Kidney (tissue), 13 donors: ENCODE measurements at regions not wholly inside any gene's neighbourhood (a gene's known extent, or its start where the extent isn't known, plus 50 kb on each side); places are given as distances from the start of the nearest gene placed in this dataset.

Experiments
- DNase-seq, 5 donors: peaks; one replicate each; pipeline ENCODE4 v3.0.0-alpha.2; 2013 to 2020
- FAIRE-seq: peaks from 2 replicates; lab custom pipeline; 2012; peaks lifted over from hg19 to GRCh38; lab: Jason Lieb, UNC
- H3K27ac ChIP-seq, 2 donors: one replicate each; pipeline ENCODE4 v1.7.0; 2013; ENCODE audit warnings: low read depth in 2 of 2, low read length in 2 of 2, inconsistent platforms in 1 of 2
- H3K27me3 ChIP-seq: one replicate; pipeline ENCODE4 v1.7.1; 2013; ENCODE audit warnings: low read length, inconsistent platforms; ENCODE audit not compliant: control insufficient read depth, insufficient read depth
- H3K36me3 ChIP-seq, 3 donors: one replicate each; pipeline versions ENCODE4 v1.7.0 to v1.7.1; 2013; ENCODE audit warnings: low read length in 3 of 3, control low read depth in 1 of 3, inconsistent platforms in 1 of 3; ENCODE audit not compliant: insufficient read depth in 3 of 3, control insufficient read depth in 2 of 3
- H3K4me1 ChIP-seq, 3 donors: one replicate each; pipeline versions ENCODE4 v1.7.0 to v1.7.1; 2013; ENCODE audit warnings: low read length in 3 of 3, inconsistent platforms in 1 of 3, low read depth in 1 of 3; ENCODE audit not compliant: control insufficient read depth in 2 of 3, insufficient read depth in 2 of 3
- H3K4me3 ChIP-seq, 3 donors: one replicate each; pipeline versions ENCODE4 v1.7.0 to v1.8.1; 2013; ENCODE audit warnings: low read length in 3 of 3, control low read depth in 1 of 3, inconsistent platforms in 1 of 3
- H3K9ac ChIP-seq, 3 donors: one replicate each; pipeline versions ENCODE4 v1.7.0 to v1.7.1; 2013; ENCODE audit warnings: low read length in 3 of 3, control low read depth in 1 of 3, inconsistent platforms in 1 of 3
- H3K9me3 ChIP-seq, 3 donors: one replicate each; pipeline versions ENCODE4 v1.7.0 to v1.7.1; 2013; ENCODE audit warnings: low read length in 3 of 3, control low read depth in 1 of 3, inconsistent platforms in 1 of 3; ENCODE audit not compliant: control insufficient read depth in 2 of 3, insufficient read depth in 1 of 3
- CTCF ChIP-seq: IDR thresholded peaks from 3 replicates; pipeline ENCODE4 v1.5.1; 2012; ENCODE audit warnings: mild to moderate bottlenecking, moderate library complexity, borderline replicate concordance; ENCODE audit not compliant: insufficient read depth; ENCODE audit errors: extremely low read depth
- intact Hi-C: fragments of 100-400 bp; cut with DNase I; formaldehyde crosslinking; loops from one replicate; pipeline ENCODE4 v1.11.1; 2022
- donor health status: control.
- donor health status: control.
- donor health status: control.
- donor health status: control.
- donor health status: control.
- donor health status: DM: yes; HTN: yes; CAD: no.
- donor health status: Normal renal cell carcinoma (clear cell type).

- Histone ChIP-seq H3K9ac (no peak overlapping the region), H3K4me3 (no peak overlapping the region), H3K9me3 (no peaks in the 10 kb centered on the region), H3K27ac (no peak overlapping the region), H3K27me3 (no peaks in the 10 kb centered on the region), H3K36me3 (no peaks in the 10 kb centered on the region), H3K4me1 (no peaks in the 10 kb centered on the region)
- DNase-seq (no peak), FAIRE-seq (no peak)
- intact Hi-C loops: no loop called here
- no peak for TF ChIP-seq CTCF
Measured at GRCh38 chr15:37245358-37245757, 145.0 kb upstream of the MEIS2 start.

- DNase-seq (no peak), FAIRE-seq (no peak)
- TF ChIP-seq CTCF: no peak
- H3K27ac ChIP-seq: no peak overlapping the region
- H3K27me3 ChIP-seq: no peaks in the 10 kb centered on the region
- H3K4me1 ChIP-seq: no peaks in the 10 kb centered on the region
- no peak overlapping the region for H3K4me3 ChIP-seq
- no peaks in the 10 kb centered on the region for H3K36me3 ChIP-seq
- H3K9ac ChIP-seq: no peak overlapping the region
- intact Hi-C loops: no loop called here
- no peaks in the 10 kb centered on the region for H3K9me3 ChIP-seq
Measured at GRCh38 chr15:37246065-37246464, 145.7 kb upstream of the MEIS2 start.

GRCh38 chr15:37246856-37247255, 146.5 kb upstream of the MEIS2 start:
- Histone ChIP-seq H3K9me3 (no peaks in the 10 kb centered on the region), H3K9ac (no peak overlapping the region), H3K27me3 (no peaks in the 10 kb centered on the region), H3K27ac (no peak overlapping the region), H3K4me1 (no peaks in the 10 kb centered on the region), H3K36me3 (no peaks in the 10 kb centered on the region), H3K4me3 (no peak overlapping the region)
- FAIRE-seq: no peak
- TF ChIP-seq CTCF: no peak
- intact Hi-C loops: no loop called here
- no peak for DNase-seq

- Histone ChIP-seq H3K9ac (no peak overlapping the region), H3K27me3 (no peaks in the 10 kb centered on the region), H3K27ac (no peak overlapping the region), H3K4me1 (no peaks in the 10 kb centered on the region), H3K36me3 (no peaks in the 10 kb centered on the region), H3K4me3 (no peak overlapping the region), H3K9me3 (no peaks in the 10 kb centered on the region)
- no peak for TF ChIP-seq CTCF
- FAIRE-seq (no peak), DNase-seq (no peak)
- intact Hi-C loops: no loop called here
Measured at GRCh38 chr15:37249249-37249648, 148.9 kb upstream of the MEIS2 start.
